HK-2 (cell line): ENCODE measurements at regions not wholly inside any gene's neighbourhood (a gene's known extent, or its start where the extent isn't known, plus 50 kb on each side); places are given as distances from the start of the nearest gene placed in this dataset.

ENCODE experiments used
- DNase-seq: peaks from one replicate; pipeline ENCODE4 v3.0.0-alpha.2; 2018; ENCODE audit not compliant: unreplicated experiment

- DNase-seq = no peak
Observed at GRCh38 chr5:146254223-146254622, 50.8 kb downstream of the RBM27 start.

GRCh38 chr5:146273109-146273508 is 65.5 kb upstream of the POU4F3 start:
- no peak for DNase-seq

DNA sequence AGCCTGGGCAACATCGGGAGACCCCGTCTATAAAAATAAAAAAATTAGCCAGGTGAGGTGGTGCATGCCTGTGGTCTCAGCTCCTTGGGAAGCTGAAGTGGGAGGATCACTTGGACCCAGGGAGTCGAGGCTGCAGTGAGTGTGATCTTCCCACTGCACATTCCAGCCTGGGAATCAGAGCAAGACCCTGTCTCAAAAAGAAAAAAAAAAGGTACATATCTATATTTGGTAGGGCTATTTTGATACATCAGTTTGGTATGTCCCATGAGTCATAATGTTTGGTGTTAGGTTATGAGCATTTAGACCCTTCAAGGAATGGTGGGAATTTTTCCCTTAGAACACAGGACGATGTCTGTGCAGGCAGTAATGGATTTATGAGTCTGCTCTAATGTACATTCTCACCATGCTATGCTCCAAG is 55.3 kb upstream of the POU4F3 start:
- DNase-seq = peak; percentile 50

GRCh38 chr5:146284016-146284415 is 54.6 kb upstream of the POU4F3 start:
- DNase-seq = no peak
